Fibroblast of the aortic adventitia (primary cell): ENCODE measurements at regions not wholly inside any gene's neighbourhood (a gene's known extent, or its start where the extent isn't known, plus 50 kb on each side); places are given as distances from the start of the nearest gene placed in this dataset.
"Not testable (repeated sequence)": the region's sequence is repeated elsewhere in the genome, so short reads cannot be mapped to it uniquely, and the experiment has no call there.

Source experiments
- DNase-seq: peaks from one replicate; pipeline ENCODE4 v3.0.0-alpha.2; 2010; ENCODE audit warnings: low read depth
- H3K4me3 ChIP-seq: 2 replicates; pipeline ENCODE4 v1.5.1; 2011; ENCODE audit warnings: low read depth, mild to moderate bottlenecking, control low read depth, low read length, moderate library complexity
- CTCF ChIP-seq: IDR thresholded peaks from 2 replicates; pipeline ENCODE4 v1.5.1; 2011; ENCODE audit warnings: mild to moderate bottlenecking, low read length, control low read depth, inconsistent platforms; ENCODE audit not compliant: insufficient read depth

GRCh38 chr7:79749856-79750255, 296.4 kb upstream of the MAGI2 start:
- DNase-seq = peak; percentile 2
- H3K4me3 ChIP-seq = no peak overlapping the region
- no peak for TF ChIP-seq CTCF

GRCh38 chr7:79741684-79742083, 288.2 kb upstream of the MAGI2 start:
- no peak overlapping the region for H3K4me3 ChIP-seq
- TF ChIP-seq CTCF = peak; percentile 42
- DNase-seq = peak; percentile 12

- no peak for TF ChIP-seq CTCF
- H3K4me3 ChIP-seq = no peak overlapping the region
- no peak for DNase-seq
These were observed 286.6 kb upstream of the MAGI2 start for GRCh38 chr7:79740076-79740475.

- H3K4me3 ChIP-seq, DNase-seq: not testable (repeated sequence)
These were observed 285.7 kb upstream of the MAGI2 start for GRCh38 chr7:79739036-79739709.

- no peak for TF ChIP-seq CTCF
- no peak for DNase-seq
- H3K4me3 ChIP-seq = no peak overlapping the region
These were observed 283.0 kb upstream of the MAGI2 start for GRCh38 chr7:79736418-79736817.

- DNase-seq = no peak
- no peak overlapping the region for H3K4me3 ChIP-seq
- TF ChIP-seq CTCF = no peak
These were observed 281.5 kb upstream of the MAGI2 start for GRCh38 chr7:79735012-79735411.

- TF ChIP-seq CTCF = no peak
- no peak overlapping the region for H3K4me3 ChIP-seq
- DNase-seq = no peak
These were observed 280.7 kb upstream of the MAGI2 start for GRCh38 chr7:79734181-79734580.
